ENCODE measurements at regions not wholly inside any gene's neighbourhood (a gene's known extent, or its start where the extent isn't known, plus 50 kb on each side); places are given as distances from the start of the nearest gene placed in this dataset.

DNA sequence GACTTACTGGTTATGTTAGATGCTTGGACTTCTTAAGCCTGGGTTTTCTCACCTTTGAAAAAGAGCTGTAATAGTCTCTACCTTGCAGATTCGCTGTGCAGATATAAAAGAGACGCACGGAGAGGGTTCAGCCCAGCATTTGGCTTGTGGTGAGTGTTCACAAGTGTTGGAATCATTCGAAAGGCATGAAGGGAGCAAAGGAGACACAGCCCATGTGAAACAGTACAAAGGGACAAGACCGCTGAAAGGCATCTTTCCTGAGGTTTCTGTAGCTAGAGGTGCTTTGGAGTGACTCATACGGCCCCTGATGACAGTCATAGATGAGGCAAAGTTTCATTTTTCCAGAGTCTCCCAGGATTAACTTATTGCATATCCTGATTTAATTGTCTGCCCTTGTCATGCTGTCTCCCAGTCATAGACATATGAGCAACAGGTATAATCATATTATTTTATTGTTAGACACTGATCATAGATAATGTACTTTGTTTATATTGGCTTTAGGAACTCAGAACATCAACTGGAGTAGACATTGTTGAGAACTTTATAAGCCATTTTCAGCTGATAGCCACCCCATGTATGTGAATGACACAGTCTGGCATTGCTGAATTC lies 171.1 kb downstream of the ADRA2A start:
- H3K27me3 ChIP-seq (ENCODE audit: insufficient read depth, low read length) = no peaks in the 10 kb centered on the region
- H3K4me2 ChIP-seq (ENCODE audit: insufficient read depth, insufficient read length, low read length) = no peak overlapping the region
- H3K9ac ChIP-seq (ENCODE audit: extremely low read depth, insufficient read length, low read length) = no peak overlapping the region
- H3K14ac ChIP-seq (ENCODE audit: insufficient read depth, low read length) = no peak overlapping the region
- H4K91ac ChIP-seq (ENCODE audit: insufficient read length, low read depth, low read length) = no peak overlapping the region
- H3K27ac Mint-ChIP-seq = no peak overlapping the region
- no peaks in the 10 kb centered on the region for H4K20me1 ChIP-seq (ENCODE audit: control insufficient read depth, insufficient read depth, insufficient read length)
- H2BK12ac ChIP-seq (ENCODE audit: insufficient read length, low read depth, low read length) = no peak overlapping the region
- H3K27ac ChIP-seq (ENCODE audit: insufficient read length, low read depth, low read length) = no peak overlapping the region
- H3K79me2 ChIP-seq (ENCODE audit: insufficient read depth, low read length) = no peaks in the 10 kb centered on the region
- H3K79me1 ChIP-seq (ENCODE audit: insufficient read depth, low read depth, low read length, poor library complexity, severe bottlenecking) = no peaks in the 10 kb centered on the region
- H3K56ac ChIP-seq (ENCODE audit: insufficient read length, low read depth, low read length) = no peak overlapping the region
- no peak overlapping the region for H3K4me3 Mint-ChIP-seq
- WGBS (ENCODE audit: extremely low coverage, insufficient read length, low lambda C conversion rate) = no CpG with 5 or more reads among the region's 6 CpGs
- H3K9me3 ChIP-seq (ENCODE audit: control insufficient read depth, low read depth, low read length) = no peaks in the 10 kb centered on the region
- H3K18ac ChIP-seq (ENCODE audit: insufficient read length, low read depth, low read length) = no peak overlapping the region
- H2AFZ ChIP-seq (ENCODE audit: low read length) = no peak overlapping the region
- H4K8ac ChIP-seq (replicated peaks; ENCODE audit: insufficient read length, low read depth, low read length) = no peak overlapping the region
- DNase-seq = no peak
- H3K4ac ChIP-seq (ENCODE audit: low read depth, low read length) = no peak overlapping the region
- H3K36me3 Mint-ChIP-seq (ENCODE audit: insufficient read depth in 1 of 3, low read depth in 3 of 3) = no peaks in the 10 kb centered on the region; a peak in 1 of 7 replicates
- no peak overlapping the region for H2BK15ac ChIP-seq (ENCODE audit: low read depth, low read length)
- no peak overlapping the region for H2BK20ac ChIP-seq (ENCODE audit: low read depth, low read length, poor library complexity, severe bottlenecking)
- H2AK5ac ChIP-seq (ENCODE audit: insufficient read length, low read length) = no peak overlapping the region
- H3K23ac ChIP-seq (ENCODE audit: insufficient read length, low read depth, low read length) = no peak overlapping the region
- no peaks in the 10 kb centered on the region for H3K4me1 ChIP-seq (ENCODE audit: insufficient read depth, low read length)
- no peak overlapping the region for H4K5ac ChIP-seq (ENCODE audit: insufficient read length, low read depth, low read length)
- no peak overlapping the region for H2BK120ac ChIP-seq (ENCODE audit: low read depth, low read length, poor library complexity, severe bottlenecking)
- H3K23me2 ChIP-seq (ENCODE audit: insufficient read length, low read depth, low read length, poor library complexity, severe bottlenecking) = no peaks in the 10 kb centered on the region
- peaks cover 11 to 14% of the 10 kb centered on the region in 2 experiments for H3K4me1 Mint-ChIP-seq
- no peaks in the 10 kb centered on the region; the same call in 1 of the 2 replicates for H3K27me3 Mint-ChIP-seq (ENCODE audit: low read depth)
- peaks cover 0 to 2% of the 10 kb centered on the region in 2 experiments; a peak in 1 of 5 replicates for H3K9me3 Mint-ChIP-seq
- TF ChIP-seq, protein P1, sequence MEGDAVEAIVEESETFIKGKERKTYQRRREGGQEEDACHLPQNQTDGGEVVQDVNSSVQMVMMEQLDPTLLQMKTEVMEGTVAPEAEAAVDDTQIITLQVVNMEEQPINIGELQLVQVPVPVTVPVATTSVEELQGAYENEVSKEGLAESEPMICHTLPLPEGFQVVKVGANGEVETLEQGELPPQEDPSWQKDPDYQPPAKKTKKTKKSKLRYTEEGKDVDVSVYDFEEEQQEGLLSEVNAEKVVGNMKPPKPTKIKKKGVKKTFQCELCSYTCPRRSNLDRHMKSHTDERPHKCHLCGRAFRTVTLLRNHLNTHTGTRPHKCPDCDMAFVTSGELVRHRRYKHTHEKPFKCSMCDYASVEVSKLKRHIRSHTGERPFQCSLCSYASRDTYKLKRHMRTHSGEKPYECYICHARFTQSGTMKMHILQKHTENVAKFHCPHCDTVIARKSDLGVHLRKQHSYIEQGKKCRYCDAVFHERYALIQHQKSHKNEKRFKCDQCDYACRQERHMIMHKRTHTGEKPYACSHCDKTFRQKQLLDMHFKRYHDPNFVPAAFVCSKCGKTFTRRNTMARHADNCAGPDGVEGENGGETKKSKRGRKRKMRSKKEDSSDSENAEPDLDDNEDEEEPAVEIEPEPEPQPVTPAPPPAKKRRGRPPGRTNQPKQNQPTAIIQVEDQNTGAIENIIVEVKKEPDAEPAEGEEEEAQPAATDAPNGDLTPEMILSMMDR (conservative IDR thresholded peaks at IDR 0.05) = no peak
- no peak overlapping the region for H3T11ph ChIP-seq (ENCODE audit: low read length)
- no peak overlapping the region for H2BK5ac ChIP-seq (ENCODE audit: insufficient read length, low read length)
